ENCODE measurements at regions not wholly inside any gene's neighbourhood (a gene's known extent, or its start where the extent isn't known, plus 50 kb on each side); places are given as distances from the start of the nearest gene placed in this dataset.
"Not testable (repeated sequence)": the region's sequence is repeated elsewhere in the genome, so short reads cannot be mapped to it uniquely, and the experiment has no call there.

DNA sequence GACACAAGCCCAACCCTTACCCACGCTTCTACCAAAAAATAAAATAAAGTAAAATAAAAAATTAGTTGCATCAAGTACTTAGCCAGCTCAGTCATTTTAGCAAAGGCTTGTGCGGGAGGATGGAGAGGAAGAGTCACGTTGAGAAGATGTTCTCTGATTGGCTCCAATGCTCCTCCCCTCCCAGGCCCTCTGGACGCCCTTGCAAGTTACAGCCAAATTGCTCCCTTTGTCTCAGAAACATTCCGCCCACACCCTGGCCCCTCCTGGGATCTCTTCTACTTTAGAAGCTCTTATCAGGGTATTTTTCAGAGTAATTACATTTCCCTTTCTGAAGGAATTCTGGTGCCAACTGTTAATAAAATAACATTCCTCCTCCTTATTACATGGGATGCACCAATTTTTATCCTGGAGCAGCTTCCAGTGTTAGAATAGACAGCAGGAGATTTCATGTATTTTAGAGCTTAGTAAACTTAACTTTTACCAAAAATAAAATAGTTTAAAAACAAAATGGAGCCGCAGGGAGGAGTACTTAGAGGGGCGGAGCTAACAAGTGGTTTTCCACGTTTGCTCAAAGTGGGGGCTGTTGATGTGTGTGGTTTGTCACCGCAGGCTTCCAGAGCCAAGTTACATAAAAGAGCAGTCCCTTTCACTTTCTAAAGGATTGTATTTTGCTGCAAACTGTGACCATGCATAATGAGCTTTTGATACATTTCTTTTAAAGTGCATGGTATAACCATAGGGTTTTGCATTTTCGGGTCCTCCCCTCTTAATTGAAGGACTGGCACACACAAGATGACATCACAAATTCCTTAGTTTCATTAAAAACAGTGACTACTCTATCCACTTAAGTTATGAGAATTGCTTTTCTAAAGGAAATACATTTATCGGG, 71.7 kb upstream of the RAP1B start:
- TF ChIP-seq, protein P1, sequence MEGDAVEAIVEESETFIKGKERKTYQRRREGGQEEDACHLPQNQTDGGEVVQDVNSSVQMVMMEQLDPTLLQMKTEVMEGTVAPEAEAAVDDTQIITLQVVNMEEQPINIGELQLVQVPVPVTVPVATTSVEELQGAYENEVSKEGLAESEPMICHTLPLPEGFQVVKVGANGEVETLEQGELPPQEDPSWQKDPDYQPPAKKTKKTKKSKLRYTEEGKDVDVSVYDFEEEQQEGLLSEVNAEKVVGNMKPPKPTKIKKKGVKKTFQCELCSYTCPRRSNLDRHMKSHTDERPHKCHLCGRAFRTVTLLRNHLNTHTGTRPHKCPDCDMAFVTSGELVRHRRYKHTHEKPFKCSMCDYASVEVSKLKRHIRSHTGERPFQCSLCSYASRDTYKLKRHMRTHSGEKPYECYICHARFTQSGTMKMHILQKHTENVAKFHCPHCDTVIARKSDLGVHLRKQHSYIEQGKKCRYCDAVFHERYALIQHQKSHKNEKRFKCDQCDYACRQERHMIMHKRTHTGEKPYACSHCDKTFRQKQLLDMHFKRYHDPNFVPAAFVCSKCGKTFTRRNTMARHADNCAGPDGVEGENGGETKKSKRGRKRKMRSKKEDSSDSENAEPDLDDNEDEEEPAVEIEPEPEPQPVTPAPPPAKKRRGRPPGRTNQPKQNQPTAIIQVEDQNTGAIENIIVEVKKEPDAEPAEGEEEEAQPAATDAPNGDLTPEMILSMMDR (IDR thresholded peaks at IDR 0.05; ENCODE audit: extremely low read depth, missing control alignments): no peak
- peak; percentile 36 for DNase-seq (ENCODE audit: low spot score)

DNA sequence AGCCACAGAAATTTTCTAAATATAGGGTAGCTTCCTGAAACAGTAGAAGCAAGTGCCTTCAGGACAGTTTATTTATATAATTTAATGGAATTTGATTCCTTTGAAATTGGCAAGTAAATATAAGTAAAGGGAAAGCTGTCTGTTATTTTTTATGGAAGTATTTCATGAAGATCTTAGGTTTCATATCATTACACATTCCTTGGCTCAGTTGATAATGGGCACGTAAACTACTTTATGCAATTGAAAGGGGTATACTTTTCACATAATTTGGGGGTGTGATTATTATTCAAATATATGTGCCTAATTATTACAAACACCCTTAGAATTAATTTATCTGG, 71.1 kb upstream of the RAP1B start:
- TF ChIP-seq, protein P1 (IDR thresholded peaks at IDR 0.05; ENCODE audit: extremely low read depth, missing control alignments): no peak
- no peak for DNase-seq (ENCODE audit: low spot score)

- DNase-seq (ENCODE audit: low spot score): not testable (repeated sequence)
Observed at GRCh38 chr12:68540768-68541167, 69.9 kb upstream of the RAP1B start.

- not testable (repeated sequence) for DNase-seq (ENCODE audit: low spot score)
Observed at GRCh38 chr12:68547318-68547717, 63.4 kb upstream of the RAP1B start.

DNA sequence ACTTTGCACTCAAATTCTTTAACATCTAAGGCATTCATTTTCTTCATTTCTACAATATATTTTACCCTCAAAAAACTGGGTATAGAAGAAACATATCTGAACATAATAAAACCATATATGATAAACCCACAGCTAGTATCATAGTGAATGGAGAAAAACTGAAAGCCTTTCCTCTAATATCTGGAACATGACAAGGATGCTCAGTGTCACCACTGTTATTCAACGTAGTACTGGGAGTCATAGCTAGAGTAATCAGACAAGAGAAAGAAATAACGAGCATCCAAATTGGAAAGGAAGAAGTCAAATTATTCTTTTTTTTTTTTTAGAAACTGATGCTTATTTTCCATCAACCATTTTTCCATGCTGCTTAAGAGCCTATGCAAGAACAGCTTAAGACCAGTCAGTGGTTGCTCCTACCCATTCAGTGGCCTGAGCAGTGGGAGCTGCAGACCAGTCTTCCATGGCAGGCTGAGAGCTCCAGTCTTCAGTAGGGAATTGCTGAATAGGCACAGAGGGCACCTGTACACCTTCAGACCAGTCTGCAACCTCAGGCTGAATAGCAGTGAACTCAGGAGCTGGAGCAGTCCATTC, 58.0 kb upstream of the RAP1B start:
- not testable (repeated sequence) for DNase-seq (ENCODE audit: low spot score)

GRCh38 chr12:68557011-68557730, 53.5 kb upstream of the RAP1B start:
- TF ChIP-seq, protein P1 (IDR thresholded peaks at IDR 0.05; ENCODE audit: extremely low read depth, missing control alignments): no peak
- no peak for DNase-seq (ENCODE audit: low spot score)

- TF ChIP-seq, protein P1 (IDR thresholded peaks at IDR 0.05; ENCODE audit: extremely low read depth, missing control alignments): no peak
- no peak for DNase-seq (ENCODE audit: low spot score)
Observed at GRCh38 chr12:68559246-68559645, 51.5 kb upstream of the RAP1B start.

GRCh38 chr12:68559984-68560850, 50.5 kb upstream of the RAP1B start:
- DNase-seq (ENCODE audit: low spot score): no peak
- TF ChIP-seq, protein P1 (IDR thresholded peaks at IDR 0.05; ENCODE audit: extremely low read depth, missing control alignments): no peak

Measured in GM20000 (cell line).